ENCODE measurements at regions not wholly inside any gene's neighbourhood (a gene's known extent, or its start where the extent isn't known, plus 50 kb on each side); places are given as distances from the start of the nearest gene placed in this dataset.
"Not testable (repeated sequence)": the region's sequence is repeated elsewhere in the genome, so short reads cannot be mapped to it uniquely, and the experiment has no call there.

GRCh38 chr5:70510161-70510560 lies 95.0 kb downstream of the GTF2H2C_2 start:
- H3K4me3 ChIP-seq; intact Hi-C loops (cut with DNase I); H3K36me3 ChIP-seq; ATAC-seq; H3K9me3 ChIP-seq; H3K4me1 ChIP-seq; H3K27me3 ChIP-seq; H3K27ac ChIP-seq: not testable (repeated sequence)
- peak in 1 of 5 donors; percentile 11 for DNase-seq
- WGBS, 4 donors = 80% methylated on average over 5 of the region's 13 CpGs; no CpG with 5 or more reads in 3 of the 4 donors

GRCh38 chr5:70510811-70511210 lies 95.6 kb downstream of the GTF2H2C_2 start:
- H3K36me3 ChIP-seq; H3K4me1 ChIP-seq; ATAC-seq; H3K27me3 ChIP-seq; H3K4me3 ChIP-seq; intact Hi-C loops (cut with DNase I); H3K9me3 ChIP-seq; H3K27ac ChIP-seq: not testable (repeated sequence)
- 88 to 93% methylated on average over 11 of the region's 16 CpGs; no CpG with 5 or more reads in 2 of the 4 donors for WGBS, 4 donors
- peak in 4 of 5 donors; percentile 7 to 47 (median 14) for DNase-seq
